Upper lobe of left lung (tissue), 6 donors: ENCODE measurements at regions not wholly inside any gene's neighbourhood (a gene's known extent, or its start where the extent isn't known, plus 50 kb on each side); places are given as distances from the start of the nearest gene placed in this dataset.

Experiments used
- ATAC-seq, 2 donors: fragments of 200-7000 bp; cut with Tn5 transposase; one replicate each; pipeline ENCODE4 v1.9.1; 2022; ENCODE audit warnings: mild to moderate bottlenecking in 2 of 2, moderate library complexity in 2 of 2; ENCODE audit not compliant: low FRiP score in 2 of 2
- DNase-seq, 2 donors: peaks; one replicate each; pipeline ENCODE4 v3.0.0-alpha.2; 2019 to 2020
- H3K27ac ChIP-seq, 4 donors: fragments of 200-600 bp; sonication (generic); one replicate each; pipeline ENCODE4 v1.5.1; 2016 to 2019
- H3K27me3 ChIP-seq, 4 donors: fragments of 200-600 bp; sonication (generic); one replicate each; pipeline ENCODE4 v1.5.1; 2017 to 2019
- H3K36me3 ChIP-seq, 4 donors: fragments of 200-600 bp; sonication (generic); one replicate each; pipeline ENCODE4 v1.5.1; 2016 to 2019
- H3K4me1 ChIP-seq, 4 donors: fragments of 200-600 bp; sonication (generic); one replicate each; pipeline ENCODE4 v1.5.1; 2018 to 2019
- H3K4me3 ChIP-seq, 4 donors: fragments of 200-600 bp; sonication (generic); one replicate each; pipeline ENCODE4 v1.5.1; 2017 to 2019; ENCODE audit warnings: mild to moderate bottlenecking in 2 of 4, moderate library complexity in 1 of 4
- H3K9me3 ChIP-seq, 4 donors: fragments of 200-600 bp; sonication (generic); one replicate each; pipeline ENCODE4 v1.5.1; 2018 to 2019
- CTCF ChIP-seq, 6 experiments: fragments of 450-650 bp in 4 of 6; fragments of 200-600 bp in 2 of 6; sonication (generic) in 2 of 6; IDR thresholded peaks; one replicate each; pipeline ENCODE4 v1.5.1; 2016 to 2019; ENCODE audit warnings: antibody characterized with exemption in 6 of 6
- EP300 ChIP-seq, 4 donors: sonication (generic); formaldehyde crosslinking; IDR thresholded peaks; one replicate each; pipeline ENCODE4 v1.5.1; 2017; ENCODE audit warnings: antibody characterized with exemption in 4 of 4, control low read depth in 2 of 4
- POLR2A ChIP-seq, 4 donors: fragments of 450-650 bp; IDR thresholded peaks; one replicate each; pipeline ENCODE4 v1.5.1; 2016 to 2017; ENCODE audit warnings: antibody characterized with exemption in 4 of 4, mild to moderate bottlenecking in 2 of 4
- POLR2AphosphoS5 ChIP-seq, 2 donors: sonication (generic); formaldehyde crosslinking; IDR thresholded peaks; one replicate each; pipeline ENCODE4 v1.5.1; 2017; ENCODE audit warnings: antibody characterized with exemption in 2 of 2
- WGBS, 2 donors: methylation state at CpG; one replicate each; pipeline ENCODE4 v1.1.5; 2017 to 2018; 5-methylcytosine and 5-hydroxymethylcytosine counted together
- donor health status: DM: no; HTN: no; CAD: no; lungs with moderate emphysema.
- donor health status: DM: no; HTN: yes; CAD: no; lungs with severe emphysema.

- Histone ChIP-seq H3K4me1 (no peaks in the 10 kb centered on the region), H3K27ac (no peak overlapping the region), H3K9me3 (no peaks in the 10 kb centered on the region), H3K27me3 (no peaks in the 10 kb centered on the region), H3K36me3 (no peaks in the 10 kb centered on the region), H3K4me3 (no peak overlapping the region)
- DNase-seq (no peak), ATAC-seq (no peak)
- no peak for TF ChIP-seq CTCF (IDR thresholded peaks at IDR 0.05)
- no peak for TF ChIP-seq POLR2AphosphoS5 (IDR thresholded peaks at IDR 0.05)
- no peak for TF ChIP-seq EP300 (IDR thresholded peaks at IDR 0.05)
- no peak for TF ChIP-seq POLR2A (IDR thresholded peaks at IDR 0.05)
- WGBS, 2 donors = 88 to 91% methylated on average over 10 of the region's 10 CpGs
These were observed 223.0 kb downstream of the OPA1 start for GRCh38 chr3:193816028-193816395.

- H3K4me1 ChIP-seq = no peaks in the 10 kb centered on the region
- H3K36me3 ChIP-seq = no peaks in the 10 kb centered on the region
- ATAC-seq = peak; percentile 50 to 93
- H3K27ac ChIP-seq = peak overlapping the region in 1 of 4 donors; percentile 35
- peak; percentile 38 to 69 for DNase-seq
- H3K9me3 ChIP-seq = no peaks in the 10 kb centered on the region
- no peak overlapping the region for H3K4me3 ChIP-seq
- H3K27me3 ChIP-seq = no peaks in the 10 kb centered on the region
- no peak for TF ChIP-seq CTCF (IDR thresholded peaks at IDR 0.05)
- peak in 1 of 4 donors; percentile 25 for TF ChIP-seq EP300 (IDR thresholded peaks at IDR 0.05)
- peak; percentile 37 to 49 for TF ChIP-seq POLR2AphosphoS5 (IDR thresholded peaks at IDR 0.05)
- 45 to 50% methylated on average over 11 to 14 of the region's 14 CpGs for WGBS, 2 donors
These were observed 223.8 kb downstream of the OPA1 start for GRCh38 chr3:193816656-193817311.

- ATAC-seq = no peak
- TF ChIP-seq EP300 (IDR thresholded peaks at IDR 0.05) (no peak), CTCF (IDR thresholded peaks at IDR 0.05) (no peak), POLR2AphosphoS5 (IDR thresholded peaks at IDR 0.05) (no peak), POLR2A (IDR thresholded peaks at IDR 0.05) (no peak)
- no peak for DNase-seq
- Histone ChIP-seq H3K27ac (no peak overlapping the region), H3K4me3 (no peak overlapping the region), H3K9me3 (no peaks in the 10 kb centered on the region), H3K36me3 (no peaks in the 10 kb centered on the region), H3K4me1 (no peaks in the 10 kb centered on the region), H3K27me3 (no peaks in the 10 kb centered on the region)
- 84% methylated on average over 16 of the region's 16 CpGs for WGBS, 2 donors
These were observed 226.4 kb downstream of the OPA1 start for GRCh38 chr3:193819117-193820010.

GRCh38 chr3:193821151-193821668 lies 228.2 kb downstream of the OPA1 start:
- TF ChIP-seq EP300 (IDR thresholded peaks at IDR 0.05) (no peak), POLR2AphosphoS5 (IDR thresholded peaks at IDR 0.05) (no peak), POLR2A (IDR thresholded peaks at IDR 0.05) (no peak), CTCF (IDR thresholded peaks at IDR 0.05) (no peak)
- Histone ChIP-seq H3K27ac (no peak overlapping the region), H3K4me1 (peaks cover 0 to 3% (median 0%) of the 10 kb centered on the region in 4 donors), H3K36me3 (no peaks in the 10 kb centered on the region), H3K27me3 (no peaks in the 10 kb centered on the region), H3K9me3 (no peaks in the 10 kb centered on the region), H3K4me3 (no peak overlapping the region)
- ATAC-seq (no peak), DNase-seq (no peak)
- WGBS, 2 donors = 51 to 69% methylated on average over 2 of the region's 2 CpGs
